ENCODE measurements at regions not wholly inside any gene's neighbourhood (a gene's known extent, or its start where the extent isn't known, plus 50 kb on each side); places are given as distances from the start of the nearest gene placed in this dataset.

GRCh38 chr22:27577574-27577969, 224.0 kb downstream of the MN1 start:
- TF ChIP-seq, protein P1, sequence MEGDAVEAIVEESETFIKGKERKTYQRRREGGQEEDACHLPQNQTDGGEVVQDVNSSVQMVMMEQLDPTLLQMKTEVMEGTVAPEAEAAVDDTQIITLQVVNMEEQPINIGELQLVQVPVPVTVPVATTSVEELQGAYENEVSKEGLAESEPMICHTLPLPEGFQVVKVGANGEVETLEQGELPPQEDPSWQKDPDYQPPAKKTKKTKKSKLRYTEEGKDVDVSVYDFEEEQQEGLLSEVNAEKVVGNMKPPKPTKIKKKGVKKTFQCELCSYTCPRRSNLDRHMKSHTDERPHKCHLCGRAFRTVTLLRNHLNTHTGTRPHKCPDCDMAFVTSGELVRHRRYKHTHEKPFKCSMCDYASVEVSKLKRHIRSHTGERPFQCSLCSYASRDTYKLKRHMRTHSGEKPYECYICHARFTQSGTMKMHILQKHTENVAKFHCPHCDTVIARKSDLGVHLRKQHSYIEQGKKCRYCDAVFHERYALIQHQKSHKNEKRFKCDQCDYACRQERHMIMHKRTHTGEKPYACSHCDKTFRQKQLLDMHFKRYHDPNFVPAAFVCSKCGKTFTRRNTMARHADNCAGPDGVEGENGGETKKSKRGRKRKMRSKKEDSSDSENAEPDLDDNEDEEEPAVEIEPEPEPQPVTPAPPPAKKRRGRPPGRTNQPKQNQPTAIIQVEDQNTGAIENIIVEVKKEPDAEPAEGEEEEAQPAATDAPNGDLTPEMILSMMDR (IDR thresholded peaks at IDR 0.05; ENCODE audit: low read length): no peak
- TF ChIP-seq EZH2phosphoT487 (IDR thresholded peaks at IDR 0.05; ENCODE audit: low read length) (no peak), EZH2 (optimal IDR thresholded peaks at IDR 0.05; ENCODE audit: low read depth, low read length) (no peak)

Data from MM.1S (cell line).